ENCODE measurements at regions not wholly inside any gene's neighbourhood (a gene's known extent, or its start where the extent isn't known, plus 50 kb on each side); places are given as distances from the start of the nearest gene placed in this dataset.
"Not testable (repeated sequence)": the region's sequence is repeated elsewhere in the genome, so short reads cannot be mapped to it uniquely, and the experiment has no call there.

GRCh38 chr6:141981190-141981589 is 151.5 kb upstream of the GJE1 start:
- in situ Hi-C loops (cut with HindIII; ENCODE audit: low pct_ligation_motif_present, low pct_unique_long_range_greater_than_20kb, low sequenced_read_pairs): no loop called here
- no peak for DNase-seq

- in situ Hi-C loops (cut with HindIII; ENCODE audit: low pct_ligation_motif_present, low pct_unique_long_range_greater_than_20kb, low sequenced_read_pairs): no loop called here
- DNase-seq: no peak
Measured at GRCh38 chr6:141977782-141978181, 154.9 kb upstream of the GJE1 start.

- in situ Hi-C loops (cut with HindIII; ENCODE audit: low pct_ligation_motif_present, low pct_unique_long_range_greater_than_20kb, low sequenced_read_pairs): no loop called here
- no peak for DNase-seq
Measured at GRCh38 chr6:141976994-141977393, 155.7 kb upstream of the GJE1 start.

GRCh38 chr6:141969768-141970415 is 162.8 kb upstream of the GJE1 start:
- in situ Hi-C loops (cut with HindIII; ENCODE audit: low pct_ligation_motif_present, low pct_unique_long_range_greater_than_20kb, low sequenced_read_pairs); DNase-seq: not testable (repeated sequence)

GRCh38 chr6:141969201-141969600 is 163.5 kb upstream of the GJE1 start:
- in situ Hi-C loops (cut with HindIII; ENCODE audit: low pct_ligation_motif_present, low pct_unique_long_range_greater_than_20kb, low sequenced_read_pairs): no loop called here
- DNase-seq: no peak

GRCh38 chr6:141968632-141969031 is 164.1 kb upstream of the GJE1 start:
- no peak for DNase-seq
- in situ Hi-C loops (cut with HindIII; ENCODE audit: low pct_ligation_motif_present, low pct_unique_long_range_greater_than_20kb, low sequenced_read_pairs): no loop called here

GRCh38 chr6:141965016-141965545 is 167.6 kb upstream of the GJE1 start:
- DNase-seq: no peak
- in situ Hi-C loops (cut with HindIII; ENCODE audit: low pct_ligation_motif_present, low pct_unique_long_range_greater_than_20kb, low sequenced_read_pairs): no loop called here

- in situ Hi-C loops (cut with HindIII; ENCODE audit: low pct_ligation_motif_present, low pct_unique_long_range_greater_than_20kb, low sequenced_read_pairs): no loop called here
- DNase-seq: no peak
Measured at GRCh38 chr6:141963543-141964295, 169.0 kb upstream of the GJE1 start.

- DNase-seq: no peak
- in situ Hi-C loops (cut with HindIII; ENCODE audit: low pct_ligation_motif_present, low pct_unique_long_range_greater_than_20kb, low sequenced_read_pairs): no loop called here
Measured at GRCh38 chr6:141957271-141957670, 175.5 kb upstream of the GJE1 start.

- DNase-seq: no peak
- in situ Hi-C loops (cut with HindIII; ENCODE audit: low pct_ligation_motif_present, low pct_unique_long_range_greater_than_20kb, low sequenced_read_pairs): no loop called here
Measured at GRCh38 chr6:141956868-141957267, 175.9 kb upstream of the GJE1 start.

GRCh38 chr6:141956046-141956761 is 176.5 kb upstream of the GJE1 start:
- in situ Hi-C loops (cut with HindIII; ENCODE audit: low pct_ligation_motif_present, low pct_unique_long_range_greater_than_20kb, low sequenced_read_pairs): no loop called here
- DNase-seq: no peak

- in situ Hi-C loops (cut with HindIII; ENCODE audit: low pct_ligation_motif_present, low pct_unique_long_range_greater_than_20kb, low sequenced_read_pairs): no loop called here
- no peak for DNase-seq
Measured at GRCh38 chr6:141953072-141953471, 179.7 kb upstream of the GJE1 start.

- in situ Hi-C loops (cut with HindIII; ENCODE audit: low pct_ligation_motif_present, low pct_unique_long_range_greater_than_20kb, low sequenced_read_pairs): no loop called here
- DNase-seq: no peak
Measured at GRCh38 chr6:141946502-141946901, 186.2 kb upstream of the GJE1 start.

GRCh38 chr6:141938664-141939063 is 194.1 kb upstream of the GJE1 start:
- DNase-seq: no peak
- in situ Hi-C loops (cut with HindIII; ENCODE audit: low pct_ligation_motif_present, low pct_unique_long_range_greater_than_20kb, low sequenced_read_pairs): no loop called here

- in situ Hi-C loops (cut with HindIII; ENCODE audit: low pct_ligation_motif_present, low pct_unique_long_range_greater_than_20kb, low sequenced_read_pairs): no loop called here
- DNase-seq: no peak
Measured at GRCh38 chr6:141932685-141933084, 200.0 kb upstream of the GJE1 start.

GRCh38 chr6:141926200-141926900 is 206.4 kb upstream of the GJE1 start:
- DNase-seq; in situ Hi-C loops (cut with HindIII; ENCODE audit: low pct_ligation_motif_present, low pct_unique_long_range_greater_than_20kb, low sequenced_read_pairs): not testable (repeated sequence)

- in situ Hi-C loops (cut with HindIII; ENCODE audit: low pct_ligation_motif_present, low pct_unique_long_range_greater_than_20kb, low sequenced_read_pairs): no loop called here
- no peak for DNase-seq
Measured at GRCh38 chr6:141925001-141925400, 207.7 kb upstream of the GJE1 start.

GRCh38 chr6:141922898-141923297 is 209.8 kb upstream of the GJE1 start:
- DNase-seq: no peak
- in situ Hi-C loops (cut with HindIII; ENCODE audit: low pct_ligation_motif_present, low pct_unique_long_range_greater_than_20kb, low sequenced_read_pairs): no loop called here

Measured in ACHN (cell line).